HepG2 (cell line): ENCODE measurements at regions not wholly inside any gene's neighbourhood (a gene's known extent, or its start where the extent isn't known, plus 50 kb on each side); places are given as distances from the start of the nearest gene placed in this dataset.

Source experiments
- CAMTA2 ChIP-seq: sonication (generic); formaldehyde crosslinking; IDR thresholded peaks from 2 replicates; pipeline ENCODE4 v1.4.0; 2020; ENCODE audit warnings: mild to moderate bottlenecking, missing genetic modification reagents, borderline replicate concordance
- GZF1 ChIP-seq: sonication (generic); formaldehyde crosslinking; IDR thresholded peaks from 2 replicates; pipeline ENCODE4 v1.5.1; 2020; ENCODE audit warnings: mild to moderate bottlenecking, missing genetic modification reagents
- HNRNPUL1 ChIP-seq: fragments of 200-400 bp; formaldehyde crosslinking; IDR thresholded peaks from 2 replicates; pipeline ENCODE4 v1.6.1; 2017; ENCODE audit warnings: low read depth, mild to moderate bottlenecking, low read length, moderate library complexity
- PHB2 ChIP-seq: fragments of 450-650 bp; IDR thresholded peaks from 2 replicates; pipeline ENCODE4 v1.6.1; 2018; ENCODE audit not compliant: partially characterized antibody
- TF ChIP-seq, protein P1 (sequence below): sonication (generic); formaldehyde crosslinking; IDR thresholded peaks from 2 replicates; pipeline ENCODE4 v1.5.0; 2020; ENCODE audit warnings: mild to moderate bottlenecking, missing genetic modification reagents
- TF ChIP-seq, protein P2 (sequence below): sonication (generic); formaldehyde crosslinking; IDR thresholded peaks from 2 replicates; pipeline ENCODE4 v1.4.0; 2020; ENCODE audit warnings: low read depth, missing genetic modification reagents
- TF ChIP-seq, protein P3 (sequence below): sonication (generic); formaldehyde crosslinking; IDR thresholded peaks from 2 replicates; pipeline ENCODE4 v1.8.1; 2023; ENCODE audit warnings: mild to moderate bottlenecking, missing genetic modification reagents, borderline replicate concordance
- TF ChIP-seq, protein P4 (sequence below), 2 experiments: fragments of 450-650 bp in 1 of 2; sonication (generic) in 1 of 2; formaldehyde crosslinking in 1 of 2; IDR thresholded peaks; 2 replicates each; pipeline versions ENCODE4 v1.6.1 to v1.8.0; 2016 to 2022; ENCODE audit warnings: antibody characterized with exemption in 1 of 2, mild to moderate bottlenecking in 1 of 2, missing genetic modification reagents in 1 of 2
- TF ChIP-seq, protein P5 (sequence below): fragments of 450-650 bp; IDR thresholded peaks from 2 replicates; pipeline ENCODE4 v1.6.1; 2016

DNA sequence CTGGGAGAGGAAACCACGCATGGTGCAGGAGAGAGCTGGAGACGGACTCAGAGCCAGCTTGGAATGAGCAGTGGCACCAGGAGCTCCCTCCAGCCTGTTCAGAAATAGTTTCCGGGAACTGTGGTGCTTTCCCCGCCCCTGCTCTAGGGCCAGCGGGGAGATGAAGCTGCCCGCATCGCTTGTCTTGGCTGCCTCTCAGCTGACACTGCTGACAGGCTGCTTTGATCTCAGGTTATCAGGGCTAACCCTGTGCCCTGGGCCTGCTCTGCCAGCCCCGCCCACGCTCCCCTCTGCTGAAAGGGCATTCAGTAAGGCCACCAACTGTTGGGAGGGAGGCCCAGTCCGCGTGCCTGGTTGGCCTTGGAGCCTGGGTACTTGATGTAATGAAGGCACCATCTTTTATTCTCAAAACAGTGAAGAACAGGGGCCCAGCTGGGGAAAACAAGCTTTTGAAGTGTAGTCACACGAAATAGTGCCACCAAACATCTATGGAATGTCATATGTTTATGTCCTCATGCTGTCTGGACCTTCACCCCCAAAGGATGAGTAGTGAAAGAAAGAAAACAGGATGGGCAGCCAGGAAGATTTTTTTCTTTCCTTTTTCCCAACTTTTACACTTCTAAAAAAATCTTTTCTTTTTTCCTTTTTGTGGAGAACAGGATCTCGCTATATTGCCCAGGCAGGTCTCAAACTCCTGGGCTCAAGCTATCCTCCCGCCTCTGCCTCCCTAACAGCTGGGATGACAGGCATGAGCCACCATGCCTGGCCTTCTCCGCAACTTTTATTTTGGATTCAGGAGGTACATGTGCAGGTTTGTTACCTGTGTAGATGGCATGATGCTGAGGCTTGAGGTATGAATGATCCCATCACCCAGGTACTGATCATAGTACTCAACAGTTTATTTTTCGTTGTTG, 115.9 kb upstream of the TBX3 start (continued):
- TF ChIP-seq, protein P1, sequence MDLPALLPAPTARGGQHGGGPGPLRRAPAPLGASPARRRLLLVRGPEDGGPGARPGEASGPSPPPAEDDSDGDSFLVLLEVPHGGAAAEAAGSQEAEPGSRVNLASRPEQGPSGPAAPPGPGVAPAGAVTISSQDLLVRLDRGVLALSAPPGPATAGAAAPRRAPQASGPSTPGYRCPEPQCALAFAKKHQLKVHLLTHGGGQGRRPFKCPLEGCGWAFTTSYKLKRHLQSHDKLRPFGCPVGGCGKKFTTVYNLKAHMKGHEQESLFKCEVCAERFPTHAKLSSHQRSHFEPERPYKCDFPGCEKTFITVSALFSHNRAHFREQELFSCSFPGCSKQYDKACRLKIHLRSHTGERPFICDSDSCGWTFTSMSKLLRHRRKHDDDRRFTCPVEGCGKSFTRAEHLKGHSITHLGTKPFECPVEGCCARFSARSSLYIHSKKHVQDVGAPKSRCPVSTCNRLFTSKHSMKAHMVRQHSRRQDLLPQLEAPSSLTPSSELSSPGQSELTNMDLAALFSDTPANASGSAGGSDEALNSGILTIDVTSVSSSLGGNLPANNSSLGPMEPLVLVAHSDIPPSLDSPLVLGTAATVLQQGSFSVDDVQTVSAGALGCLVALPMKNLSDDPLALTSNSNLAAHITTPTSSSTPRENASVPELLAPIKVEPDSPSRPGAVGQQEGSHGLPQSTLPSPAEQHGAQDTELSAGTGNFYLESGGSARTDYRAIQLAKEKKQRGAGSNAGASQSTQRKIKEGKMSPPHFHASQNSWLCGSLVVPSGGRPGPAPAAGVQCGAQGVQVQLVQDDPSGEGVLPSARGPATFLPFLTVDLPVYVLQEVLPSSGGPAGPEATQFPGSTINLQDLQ (CRISPR knock-in tag), result no peak; the same call in 1 of the 2 replicates
- TF ChIP-seq CAMTA2 (CRISPR knock-in tag) (no peak), HNRNPUL1 (no peak), GZF1 (CRISPR knock-in tag) (peak; percentile 40; the same call in 1 of the 2 replicates), PHB2 (no peak)
- TF ChIP-seq, protein P2, sequence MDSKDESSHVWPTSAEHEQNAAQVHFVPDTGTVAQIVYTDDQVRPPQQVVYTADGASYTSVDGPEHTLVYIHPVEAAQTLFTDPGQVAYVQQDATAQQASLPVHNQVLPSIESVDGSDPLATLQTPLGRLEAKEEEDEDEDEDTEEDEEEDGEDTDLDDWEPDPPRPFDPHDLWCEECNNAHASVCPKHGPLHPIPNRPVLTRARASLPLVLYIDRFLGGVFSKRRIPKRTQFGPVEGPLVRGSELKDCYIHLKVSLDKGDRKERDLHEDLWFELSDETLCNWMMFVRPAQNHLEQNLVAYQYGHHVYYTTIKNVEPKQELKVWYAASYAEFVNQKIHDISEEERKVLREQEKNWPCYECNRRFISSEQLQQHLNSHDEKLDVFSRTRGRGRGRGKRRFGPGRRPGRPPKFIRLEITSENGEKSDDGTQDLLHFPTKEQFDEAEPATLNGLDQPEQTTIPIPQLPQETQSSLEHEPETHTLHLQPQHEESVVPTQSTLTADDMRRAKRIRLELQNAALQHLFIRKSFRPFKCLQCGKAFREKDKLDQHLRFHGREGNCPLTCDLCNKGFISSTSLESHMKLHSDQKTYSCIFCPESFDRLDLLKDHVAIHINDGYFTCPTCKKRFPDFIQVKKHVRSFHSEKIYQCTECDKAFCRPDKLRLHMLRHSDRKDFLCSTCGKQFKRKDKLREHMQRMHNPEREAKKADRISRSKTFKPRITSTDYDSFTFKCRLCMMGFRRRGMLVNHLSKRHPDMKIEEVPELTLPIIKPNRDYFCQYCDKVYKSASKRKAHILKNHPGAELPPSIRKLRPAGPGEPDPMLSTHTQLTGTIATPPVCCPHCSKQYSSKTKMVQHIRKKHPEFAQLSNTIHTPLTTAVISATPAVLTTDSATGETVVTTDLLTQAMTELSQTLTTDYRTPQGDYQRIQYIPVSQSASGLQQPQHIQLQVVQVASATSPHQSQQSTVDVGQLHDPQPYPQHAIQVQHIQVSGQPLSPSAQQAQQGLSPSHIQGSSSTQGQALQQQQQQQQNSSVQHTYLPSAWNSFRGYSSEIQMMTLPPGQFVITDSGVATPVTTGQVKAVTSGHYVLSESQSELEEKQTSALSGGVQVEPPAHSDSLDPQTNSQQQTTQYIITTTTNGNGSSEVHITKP (CRISPR knock-in tag), result peak; percentile 81
- TF ChIP-seq, protein P3, sequence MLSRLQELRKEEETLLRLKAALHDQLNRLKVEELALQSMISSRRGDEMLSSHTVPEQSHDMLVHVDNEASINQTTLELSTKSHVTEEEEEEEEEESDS (CRISPR knock-in tag), result no peak
- TF ChIP-seq, protein P4, sequence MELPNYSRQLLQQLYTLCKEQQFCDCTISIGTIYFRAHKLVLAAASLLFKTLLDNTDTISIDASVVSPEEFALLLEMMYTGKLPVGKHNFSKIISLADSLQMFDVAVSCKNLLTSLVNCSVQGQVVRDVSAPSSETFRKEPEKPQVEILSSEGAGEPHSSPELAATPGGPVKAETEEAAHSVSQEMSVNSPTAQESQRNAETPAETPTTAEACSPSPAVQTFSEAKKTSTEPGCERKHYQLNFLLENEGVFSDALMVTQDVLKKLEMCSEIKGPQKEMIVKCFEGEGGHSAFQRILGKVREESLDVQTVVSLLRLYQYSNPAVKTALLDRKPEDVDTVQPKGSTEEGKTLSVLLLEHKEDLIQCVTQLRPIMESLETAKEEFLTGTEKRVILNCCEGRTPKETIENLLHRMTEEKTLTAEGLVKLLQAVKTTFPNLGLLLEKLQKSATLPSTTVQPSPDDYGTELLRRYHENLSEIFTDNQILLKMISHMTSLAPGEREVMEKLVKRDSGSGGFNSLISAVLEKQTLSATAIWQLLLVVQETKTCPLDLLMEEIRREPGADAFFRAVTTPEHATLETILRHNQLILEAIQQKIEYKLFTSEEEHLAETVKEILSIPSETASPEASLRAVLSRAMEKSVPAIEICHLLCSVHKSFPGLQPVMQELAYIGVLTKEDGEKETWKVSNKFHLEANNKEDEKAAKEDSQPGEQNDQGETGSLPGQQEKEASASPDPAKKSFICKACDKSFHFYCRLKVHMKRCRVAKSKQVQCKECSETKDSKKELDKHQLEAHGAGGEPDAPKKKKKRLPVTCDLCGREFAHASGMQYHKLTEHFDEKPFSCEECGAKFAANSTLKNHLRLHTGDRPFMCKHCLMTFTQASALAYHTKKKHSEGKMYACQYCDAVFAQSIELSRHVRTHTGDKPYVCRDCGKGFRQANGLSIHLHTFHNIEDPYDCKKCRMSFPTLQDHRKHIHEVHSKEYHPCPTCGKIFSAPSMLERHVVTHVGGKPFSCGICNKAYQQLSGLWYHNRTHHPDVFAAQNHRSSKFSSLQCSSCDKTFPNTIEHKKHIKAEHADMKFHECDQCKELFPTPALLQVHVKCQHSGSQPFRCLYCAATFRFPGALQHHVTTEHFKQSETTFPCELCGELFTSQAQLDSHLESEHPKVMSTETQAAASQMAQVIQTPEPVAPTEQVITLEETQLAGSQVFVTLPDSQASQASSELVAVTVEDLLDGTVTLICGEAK (IDR thresholded peaks at IDR 0.05), result no peak
- TF ChIP-seq, protein P4 (CRISPR knock-in tag; IDR thresholded peaks at IDR 0.05), result peak; percentile 83
- TF ChIP-seq, protein P5, sequence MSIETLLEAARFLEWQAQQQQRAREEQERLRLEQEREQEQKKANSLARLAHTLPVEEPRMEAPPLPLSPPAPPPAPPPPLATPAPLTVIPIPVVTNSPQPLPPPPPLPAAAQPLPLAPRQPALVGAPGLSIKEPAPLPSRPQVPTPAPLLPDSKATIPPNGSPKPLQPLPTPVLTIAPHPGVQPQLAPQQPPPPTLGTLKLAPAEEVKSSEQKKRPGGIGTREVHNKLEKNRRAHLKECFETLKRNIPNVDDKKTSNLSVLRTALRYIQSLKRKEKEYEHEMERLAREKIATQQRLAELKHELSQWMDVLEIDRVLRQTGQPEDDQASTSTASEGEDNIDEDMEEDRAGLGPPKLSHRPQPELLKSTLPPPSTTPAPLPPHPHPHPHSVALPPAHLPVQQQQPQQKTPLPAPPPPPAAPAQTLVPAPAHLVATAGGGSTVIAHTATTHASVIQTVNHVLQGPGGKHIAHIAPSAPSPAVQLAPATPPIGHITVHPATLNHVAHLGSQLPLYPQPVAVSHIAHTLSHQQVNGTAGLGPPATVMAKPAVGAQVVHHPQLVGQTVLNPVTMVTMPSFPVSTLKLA, result peak; percentile 42; the same call in 1 of the 2 replicates
